HT1080 (cell line): ENCODE measurements at regions not wholly inside any gene's neighbourhood (a gene's known extent, or its start where the extent isn't known, plus 50 kb on each side); places are given as distances from the start of the nearest gene placed in this dataset.

Experiments used
- DNase-seq: peaks from one replicate; pipeline ENCODE4 v3.0.0-alpha.2; 2015; ENCODE audit warnings: low read depth

- DNase-seq = no peak
These were observed 248.5 kb downstream of the ATP23 start for GRCh38 chr12:58189893-58190292.

GRCh38 chr12:58190618-58191017 lies 249.3 kb downstream of the ATP23 start:
- no peak for DNase-seq

GRCh38 chr12:58196971-58197370 lies 255.6 kb downstream of the ATP23 start:
- DNase-seq = no peak

- no peak for DNase-seq
These were observed 261.8 kb downstream of the ATP23 start for GRCh38 chr12:58202933-58203718.

GRCh38 chr12:58204071-58204470 lies 262.7 kb downstream of the ATP23 start:
- no peak for DNase-seq

- no peak for DNase-seq
These were observed 265.5 kb downstream of the ATP23 start for GRCh38 chr12:58206876-58207275.

- no peak for DNase-seq
These were observed 269.8 kb downstream of the ATP23 start for GRCh38 chr12:58211211-58211610.

- no peak for DNase-seq
These were observed 275.8 kb downstream of the ATP23 start for GRCh38 chr12:58217130-58217529.

- DNase-seq = no peak
These were observed 283.3 kb downstream of the ATP23 start for GRCh38 chr12:58224536-58225105.

- DNase-seq = no peak
These were observed 284.0 kb downstream of the ATP23 start for GRCh38 chr12:58225203-58225877.

- no peak for DNase-seq
These were observed 292.5 kb downstream of the ATP23 start for GRCh38 chr12:58233886-58234285.

GRCh38 chr12:58238411-58238810 lies 297.0 kb downstream of the ATP23 start:
- no peak for DNase-seq

- DNase-seq = no peak
These were observed 299.7 kb downstream of the ATP23 start for GRCh38 chr12:58241099-58241498.

GRCh38 chr12:58242796-58243630 lies 301.6 kb downstream of the ATP23 start:
- no peak for DNase-seq

GRCh38 chr12:58247633-58248032 lies 306.3 kb downstream of the ATP23 start:
- DNase-seq = peak; percentile 30

- no peak for DNase-seq
These were observed 307.2 kb downstream of the ATP23 start for GRCh38 chr12:58248599-58248998.

- DNase-seq = peak; percentile 5
These were observed 308.2 kb downstream of the ATP23 start for GRCh38 chr12:58249610-58250009.

GRCh38 chr12:58250077-58250476 lies 308.7 kb downstream of the ATP23 start:
- no peak for DNase-seq

- no peak for DNase-seq
These were observed 311.5 kb downstream of the ATP23 start for GRCh38 chr12:58252914-58253313.

GRCh38 chr12:58253663-58254062 lies 312.3 kb downstream of the ATP23 start:
- DNase-seq = no peak

GRCh38 chr12:58254463-58255100 lies 313.2 kb downstream of the ATP23 start:
- no peak for DNase-seq
